NCI-H1092 (cell line): ENCODE measurements at regions not wholly inside any gene's neighbourhood (a gene's known extent, or its start where the extent isn't known, plus 50 kb on each side); places are given as distances from the start of the nearest gene placed in this dataset.
"Not testable (repeated sequence)": the region's sequence is repeated elsewhere in the genome, so short reads cannot be mapped to it uniquely, and the experiment has no call there.

Source experiments
- DNase-seq: peaks from one replicate; lab custom pipeline; 2025; lab: John Stamatoyannopoulos, UW

DNA sequence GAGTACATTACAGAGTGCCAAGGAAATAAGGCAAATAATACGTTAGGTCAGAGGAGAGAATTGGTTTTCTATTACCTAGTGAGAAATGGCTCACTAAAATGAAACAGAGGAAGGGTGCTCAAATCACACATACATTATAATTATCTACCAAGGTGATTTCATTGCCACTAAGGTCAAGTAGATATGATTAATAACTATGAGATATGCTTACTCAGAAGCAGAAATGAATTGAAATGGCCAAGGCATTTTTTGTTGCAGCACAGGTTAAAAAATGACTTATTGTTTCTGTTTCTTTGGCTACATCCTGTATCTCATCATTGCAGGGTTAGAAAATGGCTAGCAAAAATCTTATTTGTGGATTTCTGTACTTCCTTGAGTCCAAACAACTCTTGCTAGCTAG, 154.5 kb upstream of the GORAB start:
- no peak for DNase-seq

DNA sequence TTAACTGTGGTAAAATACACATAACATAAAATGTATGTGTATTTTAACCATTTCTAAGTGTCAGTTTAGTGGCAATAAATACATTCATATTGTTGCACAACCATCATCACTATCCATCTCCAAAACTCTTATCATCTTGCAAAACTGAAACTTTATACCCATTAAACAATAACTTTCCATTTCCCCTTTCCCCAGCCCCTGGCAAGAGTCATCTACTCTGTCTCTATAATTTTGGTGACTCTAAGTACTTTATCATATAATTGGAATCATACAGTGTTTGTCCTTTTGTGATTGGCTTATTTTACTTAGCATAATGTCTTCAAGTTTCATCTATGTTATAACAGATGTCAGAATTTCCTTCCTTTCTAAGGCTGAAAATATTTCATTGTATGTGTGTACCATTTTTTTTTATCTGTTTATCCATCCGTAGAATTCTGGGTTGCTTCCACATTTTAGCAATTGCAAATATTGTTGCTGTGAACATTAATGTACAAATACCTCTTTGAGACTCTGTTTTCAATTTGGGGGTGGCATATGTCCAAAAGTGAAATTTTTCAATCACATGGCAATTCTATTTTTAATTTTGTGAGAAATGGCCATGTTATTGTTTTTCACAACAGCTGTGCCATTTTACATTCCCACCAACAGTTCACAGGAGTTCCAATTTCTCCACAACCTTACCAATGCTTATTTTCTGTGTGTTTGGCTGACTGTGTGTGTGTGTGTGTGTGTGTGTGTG, 153.9 kb upstream of the GORAB start:
- no peak for DNase-seq

DNA sequence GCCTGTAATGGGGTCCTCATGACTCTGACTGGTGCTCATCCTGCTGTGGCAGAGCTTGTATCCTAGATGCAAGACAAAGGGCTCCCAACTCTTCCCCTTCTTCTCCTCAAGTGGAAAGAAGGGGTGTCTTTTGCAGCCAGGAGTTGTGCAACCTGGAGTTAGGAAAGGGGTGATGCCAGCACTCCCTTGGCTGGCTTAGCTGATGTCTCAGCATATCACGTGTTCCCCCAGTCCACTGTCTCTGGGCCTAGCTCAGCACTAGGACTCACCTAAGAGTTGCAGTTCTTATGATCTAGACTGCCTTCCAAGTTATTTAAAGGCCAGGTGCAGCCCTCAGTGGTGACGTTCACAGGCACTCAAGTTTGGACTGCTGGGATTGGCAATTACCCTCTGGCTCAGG, 146.2 kb upstream of the GORAB start:
- DNase-seq: no peak

DNA sequence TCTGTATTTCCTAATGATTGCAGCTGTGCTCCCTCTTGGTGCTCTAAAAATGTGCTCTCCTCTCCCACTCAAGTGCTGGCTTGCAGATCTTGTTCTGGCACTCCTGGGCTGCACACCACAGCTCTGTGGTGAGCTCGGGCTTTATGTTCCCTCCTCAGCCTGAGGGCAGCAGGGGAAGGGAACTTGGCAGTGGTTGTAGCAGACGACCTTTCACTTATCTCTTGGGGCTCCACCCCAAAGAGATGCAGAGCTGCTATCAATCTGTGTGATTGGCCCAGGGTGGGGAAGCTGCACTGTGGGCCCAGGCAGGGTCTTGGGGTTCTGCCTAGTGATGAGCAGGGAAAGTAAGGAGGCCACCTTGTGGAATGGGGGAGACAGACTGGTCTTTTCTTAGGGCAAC, 143.5 kb upstream of the GORAB start:
- no peak for DNase-seq

DNA sequence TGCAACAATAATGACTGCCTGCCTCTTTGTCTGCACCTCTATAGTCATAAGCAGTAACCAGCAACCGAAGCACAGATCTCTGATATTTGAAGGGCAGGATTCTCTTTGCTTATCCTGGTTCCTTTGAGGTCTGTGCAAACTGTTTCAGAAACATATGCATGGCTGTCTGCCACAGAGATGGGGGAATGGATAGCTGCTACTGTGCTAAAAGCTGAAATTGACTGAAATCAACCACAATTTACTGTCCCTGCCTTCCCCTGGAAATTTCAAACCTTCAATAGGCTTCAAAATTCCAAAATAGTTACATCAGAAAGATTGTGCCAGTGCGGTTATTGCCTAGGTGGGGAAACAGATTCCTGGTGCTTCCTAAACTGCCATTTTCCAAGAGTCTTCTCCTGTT, 136.8 kb upstream of the GORAB start:
- no peak for DNase-seq

DNA sequence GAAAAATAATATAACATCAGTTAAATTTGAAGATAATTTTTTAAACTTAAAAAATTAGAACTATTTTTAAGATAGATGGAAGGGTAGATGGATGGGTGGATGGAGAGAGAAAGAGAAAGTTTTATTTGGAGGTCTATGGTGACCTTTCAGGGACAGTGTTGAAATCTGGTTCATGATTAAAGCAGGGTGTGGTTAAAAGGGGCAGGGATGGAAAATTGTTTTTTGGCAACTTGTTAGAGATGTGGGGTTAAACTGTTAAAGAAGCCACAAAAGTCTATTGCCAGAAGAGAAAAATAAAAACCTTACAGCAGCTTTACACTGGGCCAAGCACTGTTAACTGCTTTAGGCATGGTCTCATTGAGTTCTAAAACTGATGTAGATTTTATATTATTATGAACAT, 134.9 kb upstream of the GORAB start:
- DNase-seq: no peak

DNA sequence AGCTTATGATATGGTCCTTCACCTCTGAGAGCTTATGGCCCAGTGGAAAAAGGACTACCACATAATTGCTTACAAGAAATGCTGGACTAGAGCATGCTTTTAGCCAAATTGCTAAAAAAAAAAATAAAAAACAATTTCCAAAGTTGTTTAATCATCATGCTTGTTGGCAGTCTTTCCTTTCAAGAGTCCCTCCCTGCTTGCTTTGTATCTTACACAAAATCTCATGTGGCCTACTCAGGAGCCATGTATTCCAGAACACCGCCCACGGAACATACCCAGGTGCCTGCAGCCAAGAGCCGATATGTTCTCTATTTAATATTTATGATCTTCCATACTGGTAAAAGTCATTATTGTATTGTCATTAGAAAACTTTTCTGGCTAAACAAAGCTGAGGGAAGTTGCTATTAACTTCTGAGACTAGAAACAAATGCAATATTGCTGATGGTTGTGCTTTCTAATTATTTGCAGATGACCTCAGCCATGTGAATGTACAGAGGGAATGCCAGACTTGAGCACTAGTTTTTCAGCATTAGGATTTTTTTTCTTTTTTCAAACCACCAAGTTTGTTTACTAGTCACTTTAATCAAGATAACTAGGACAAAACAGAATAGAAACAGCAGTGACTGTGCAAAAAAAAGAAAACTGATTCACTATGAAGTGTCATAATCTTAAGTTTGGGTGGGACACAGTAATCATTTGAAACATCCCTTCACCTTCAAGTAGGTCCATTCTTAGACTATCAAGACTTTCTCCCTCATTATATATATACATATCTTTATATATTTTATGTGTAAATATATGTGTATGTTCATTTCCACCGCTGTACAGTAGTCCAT, 129.3 kb upstream of the GORAB start:
- no peak for DNase-seq

DNA sequence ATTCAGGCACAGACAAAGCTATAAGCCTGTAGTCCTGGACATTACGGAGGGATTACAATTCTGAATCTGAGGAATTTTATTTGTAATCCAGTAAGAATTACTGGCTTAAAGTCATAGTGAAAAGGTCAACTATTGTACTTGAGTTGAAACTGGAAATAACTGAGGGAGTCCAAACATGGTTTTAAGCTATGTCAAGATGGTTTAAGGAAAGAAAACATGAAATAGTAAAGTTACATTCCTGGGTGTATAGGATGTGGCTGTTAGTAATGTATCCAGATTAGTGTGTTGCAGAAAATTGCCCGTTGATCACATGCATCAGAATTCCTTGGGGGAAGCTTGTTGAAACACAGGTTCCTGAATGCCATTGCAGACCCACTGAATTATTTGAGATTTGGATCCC, 124.8 kb upstream of the GORAB start:
- no peak for DNase-seq

DNA sequence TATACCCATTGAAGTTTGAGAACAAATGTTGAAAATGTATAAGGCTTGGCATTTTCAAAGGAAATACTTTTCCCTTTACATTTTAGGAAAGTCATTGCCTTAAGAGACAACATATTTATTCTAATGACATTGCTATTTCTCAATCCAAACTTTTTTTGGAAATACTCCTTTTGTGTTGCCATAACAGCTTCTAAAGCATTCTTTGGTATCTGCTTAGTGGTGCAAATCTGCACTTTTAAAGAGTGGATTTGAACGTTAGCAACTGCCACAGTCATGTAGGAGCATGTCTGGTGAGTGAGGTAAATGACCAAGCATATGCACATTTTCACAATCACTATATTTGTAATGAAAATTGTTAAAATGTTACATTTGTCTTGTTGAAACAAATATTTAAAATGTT, 124.4 kb upstream of the GORAB start:
- no peak for DNase-seq

DNA sequence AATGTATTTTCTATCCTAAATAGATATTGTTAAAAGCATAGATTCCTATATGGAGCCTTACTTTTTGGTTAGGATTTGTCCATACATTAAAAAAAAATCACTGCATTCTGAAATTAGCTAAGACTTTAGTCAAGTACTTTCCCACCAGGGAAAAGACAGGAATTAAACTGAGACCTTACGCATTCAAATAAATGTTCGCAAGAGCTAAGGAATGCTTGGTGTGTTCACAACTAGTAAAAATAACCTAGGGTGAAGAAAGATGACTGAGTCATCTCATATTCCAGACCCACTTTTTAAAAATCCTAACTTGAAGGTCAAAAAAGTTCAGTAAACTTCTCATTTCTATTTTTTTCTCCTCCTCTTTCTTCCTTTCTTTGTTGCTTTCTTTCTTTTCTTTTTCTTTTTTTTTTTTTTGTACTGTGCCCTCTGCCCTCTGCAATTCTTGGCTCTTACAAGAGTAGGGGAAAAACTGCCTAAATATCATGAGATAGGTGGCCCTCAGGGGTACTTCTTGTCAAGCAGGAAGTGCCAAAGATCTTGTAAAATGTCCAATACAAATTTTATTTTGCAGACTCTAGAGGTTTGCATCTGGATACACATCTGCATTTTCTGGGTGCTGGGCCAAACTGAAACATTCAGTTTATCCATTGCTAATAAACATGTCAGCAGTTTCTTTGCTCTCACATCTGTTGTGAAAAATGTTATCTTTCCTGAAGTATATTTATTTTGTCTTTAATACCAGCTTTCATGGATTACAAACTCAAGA, 121.4 kb upstream of the GORAB start:
- DNase-seq: no peak

DNA sequence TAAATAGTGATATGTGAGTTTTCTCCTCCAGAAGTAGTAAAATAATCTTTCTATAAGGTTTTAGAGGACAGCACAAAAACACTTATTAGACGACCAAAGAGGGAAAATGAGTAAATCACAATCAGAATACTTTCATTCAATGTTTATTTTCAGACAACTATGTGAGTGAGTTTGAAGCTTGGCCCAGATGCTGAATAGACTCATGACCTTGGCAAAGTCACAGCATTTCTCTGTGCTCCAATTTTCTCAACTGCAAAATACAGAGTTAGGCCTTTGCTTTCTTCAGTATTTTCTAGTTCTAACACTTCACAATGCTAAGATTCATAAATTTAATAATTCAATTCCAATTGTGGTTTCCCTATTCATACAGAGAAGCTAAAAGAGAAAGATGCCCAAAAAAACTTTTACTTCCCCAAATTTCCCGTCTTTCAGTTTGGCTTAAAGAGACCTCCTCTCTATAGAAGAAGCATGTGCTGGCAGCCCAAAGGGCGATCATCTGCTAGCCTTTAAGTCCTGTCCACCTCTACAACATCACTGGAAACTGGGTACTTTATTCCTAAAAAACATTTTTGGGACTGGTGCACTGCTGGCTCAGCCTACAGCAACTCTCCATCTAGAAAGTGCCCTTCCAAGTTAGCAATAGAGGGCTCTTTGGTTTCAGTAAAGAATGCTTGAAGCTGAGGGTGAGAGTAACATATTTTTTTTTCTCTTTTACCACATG, 116.8 kb upstream of the GORAB start:
- DNase-seq: no peak

DNA sequence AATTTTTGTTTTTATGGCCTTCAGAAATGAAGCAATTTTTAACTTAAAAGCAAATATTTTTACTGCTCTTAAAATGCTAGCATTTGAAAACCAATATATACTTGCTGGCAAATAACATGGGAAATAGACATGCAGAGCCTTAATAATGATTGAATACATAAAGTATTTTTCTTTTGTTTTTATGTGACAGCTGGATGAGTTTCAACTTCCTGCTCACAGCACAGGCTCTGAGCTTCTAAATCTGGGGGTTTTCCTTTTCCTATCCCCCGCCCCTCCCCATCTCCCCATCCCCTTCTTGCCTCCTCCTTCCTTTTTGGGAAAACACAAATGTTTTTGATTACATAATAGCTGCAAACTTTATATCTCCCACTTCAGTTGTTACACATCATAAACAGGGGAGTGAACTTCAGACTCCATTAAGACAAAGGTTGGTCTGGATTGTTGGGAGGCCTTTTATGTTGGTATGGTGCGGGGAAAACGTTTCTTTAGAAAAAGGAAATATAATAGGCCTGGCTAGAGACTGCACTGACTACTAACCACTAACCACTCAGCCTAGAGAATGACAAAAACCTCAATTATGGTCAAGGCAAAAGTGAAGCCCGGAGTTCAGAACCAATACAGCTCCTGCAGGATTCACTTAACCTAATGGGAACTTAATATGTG, 116.1 kb upstream of the GORAB start:
- no peak for DNase-seq

DNA sequence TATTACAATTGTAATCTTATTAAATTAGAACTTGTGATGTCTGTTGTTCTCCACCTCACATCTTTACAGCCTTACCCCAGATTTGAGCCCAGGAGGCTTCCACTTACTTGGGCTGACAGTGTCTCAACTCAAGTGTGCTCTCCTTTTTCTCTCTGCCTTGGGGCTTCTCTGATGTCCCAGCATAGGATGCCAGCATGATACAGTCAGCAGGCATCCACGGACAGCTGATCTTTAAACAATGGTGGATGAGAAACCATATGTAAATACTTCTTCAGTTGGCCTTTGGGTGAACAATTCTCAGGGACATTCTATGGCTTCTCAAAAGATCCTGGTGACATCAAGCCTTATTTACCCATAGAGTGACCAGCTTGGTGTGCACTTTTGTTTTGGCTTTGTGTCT, 107.6 kb upstream of the GORAB start:
- no peak for DNase-seq

DNA sequence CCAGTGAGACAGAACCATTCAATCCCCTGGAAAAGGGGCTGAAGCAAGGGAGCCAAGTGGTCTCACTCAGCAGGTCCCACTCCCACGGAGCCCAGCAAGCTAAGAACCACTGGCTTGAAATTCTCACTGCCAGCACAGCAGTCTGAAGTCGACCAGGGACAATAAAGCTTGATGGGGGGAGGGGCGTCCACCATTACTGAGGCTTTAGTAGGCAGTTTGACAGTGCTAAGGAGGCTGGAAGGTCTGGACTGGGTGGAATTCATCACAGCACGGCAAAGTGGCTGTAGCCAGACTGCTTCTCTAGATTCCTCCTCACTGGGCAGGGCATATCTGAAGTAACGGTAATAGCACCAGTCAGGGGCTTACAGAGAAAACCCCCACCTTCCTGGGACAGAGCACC, 105.4 kb upstream of the GORAB start:
- DNase-seq: no peak

DNA sequence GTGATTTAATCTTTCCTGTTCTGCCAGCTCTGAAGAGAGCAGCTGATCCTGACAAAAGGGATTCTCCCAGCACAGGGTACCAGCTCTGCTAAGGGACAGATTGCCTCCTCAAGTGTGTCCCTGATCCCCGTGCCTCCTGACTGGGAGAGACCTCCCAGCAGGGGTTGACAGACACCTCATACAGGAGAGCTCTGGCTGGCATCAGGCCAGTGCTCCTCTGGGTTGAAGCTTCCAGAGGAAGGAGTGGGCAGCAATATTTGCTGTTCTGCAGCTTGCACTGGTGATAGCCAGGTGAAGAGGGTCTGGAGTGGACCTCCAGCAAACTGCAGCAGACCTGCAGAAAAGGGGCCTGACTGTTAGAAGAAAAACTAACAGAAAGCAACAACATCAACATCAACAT, 105.0 kb upstream of the GORAB start:
- not testable (repeated sequence) for DNase-seq

DNA sequence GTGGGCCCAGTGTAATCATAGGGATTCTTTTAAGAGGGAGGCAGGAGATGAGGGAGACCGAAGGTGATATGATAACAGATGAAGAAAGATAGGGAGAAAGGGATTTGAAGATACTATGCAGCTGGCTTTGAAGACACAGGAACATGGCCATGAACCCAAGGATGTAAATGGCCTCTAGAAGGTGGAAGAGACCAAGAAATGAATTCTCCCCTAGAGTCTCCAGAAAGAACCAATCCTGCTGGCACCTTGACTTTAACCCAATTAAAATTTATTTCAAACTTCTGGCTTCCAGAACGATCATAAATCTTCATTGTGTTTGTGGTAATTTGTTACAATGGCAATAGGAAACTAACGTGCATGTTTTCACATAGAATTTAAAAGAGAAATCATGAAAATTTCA, 95.0 kb upstream of the GORAB start:
- DNase-seq: no peak

DNA sequence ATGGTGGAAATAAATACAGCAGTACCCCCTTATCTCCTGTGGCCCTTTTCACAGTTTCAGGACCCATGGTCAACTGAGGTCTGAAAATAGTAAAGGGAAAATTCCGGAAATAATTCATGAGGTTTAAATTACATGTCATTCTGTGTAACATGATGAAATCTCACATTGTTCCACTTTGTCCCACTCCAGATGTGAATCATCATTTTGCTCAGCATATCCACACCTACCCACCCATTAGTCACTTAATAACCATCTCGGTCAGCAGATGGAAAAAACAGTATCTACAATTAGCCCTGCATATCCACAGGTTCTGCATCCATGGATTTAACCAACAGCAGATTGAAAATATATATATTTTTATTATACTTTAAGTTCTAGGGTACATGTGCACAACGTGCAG, 86.9 kb upstream of the GORAB start:
- no peak for DNase-seq

DNA sequence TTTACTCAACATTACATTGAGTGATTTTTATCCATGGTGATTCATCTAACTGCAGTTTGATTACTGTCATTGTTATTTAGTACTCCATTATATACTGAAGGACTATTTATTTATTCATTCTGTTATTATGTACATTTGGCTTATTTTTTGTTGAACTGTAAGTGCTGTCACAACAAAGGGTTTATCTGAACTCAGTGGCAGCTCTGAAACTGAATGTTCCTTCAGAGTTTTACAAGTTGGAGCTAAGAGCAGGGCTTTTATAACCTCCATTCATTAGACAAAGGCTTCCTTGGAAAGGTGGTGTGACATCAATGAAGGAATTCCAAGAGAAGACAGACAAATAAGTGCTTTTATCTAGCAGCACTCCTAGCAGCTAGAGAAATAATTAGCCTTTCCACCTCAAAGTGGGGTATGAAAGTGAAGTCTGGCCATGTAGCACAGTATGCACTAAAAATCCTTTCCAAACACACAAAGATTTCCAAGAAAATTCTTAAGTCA, 83.3 kb upstream of the GORAB start:
- DNase-seq: no peak

DNA sequence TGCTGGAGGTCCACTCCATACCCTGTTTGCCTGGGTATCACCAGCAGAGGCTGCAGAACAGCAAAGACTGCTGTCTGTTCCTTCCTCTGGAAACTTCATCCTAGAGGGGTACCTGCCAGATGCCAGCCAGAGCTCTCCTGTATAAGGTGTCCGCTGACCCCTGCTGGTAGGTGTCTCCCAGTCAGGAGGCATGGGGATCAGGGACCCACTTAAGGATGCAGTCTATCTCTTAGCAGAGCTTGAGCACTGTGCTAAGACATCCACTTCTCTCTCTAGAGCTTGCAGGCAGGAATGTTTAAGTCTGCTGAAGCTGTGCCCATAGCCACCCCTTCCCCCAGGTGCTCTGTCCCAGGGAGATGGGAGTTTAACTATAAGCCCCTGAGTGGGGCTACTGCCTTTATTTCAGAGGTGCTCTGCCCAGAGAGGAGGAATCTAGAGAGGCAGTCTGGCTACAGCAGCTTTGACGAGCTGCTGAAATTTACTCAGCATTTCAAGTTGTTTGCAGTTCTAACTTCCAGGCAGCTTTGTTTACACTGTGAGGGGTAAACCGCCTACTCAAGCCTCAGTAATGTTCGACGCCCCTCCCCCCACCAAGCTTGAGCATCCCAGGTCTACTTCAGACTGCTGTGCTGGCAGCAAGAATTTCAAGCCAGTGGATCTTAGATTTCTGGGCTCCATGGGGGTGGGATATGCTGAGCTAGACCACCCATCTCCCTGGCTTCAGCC, 74.5 kb upstream of the GORAB start:
- not testable (repeated sequence) for DNase-seq

DNA sequence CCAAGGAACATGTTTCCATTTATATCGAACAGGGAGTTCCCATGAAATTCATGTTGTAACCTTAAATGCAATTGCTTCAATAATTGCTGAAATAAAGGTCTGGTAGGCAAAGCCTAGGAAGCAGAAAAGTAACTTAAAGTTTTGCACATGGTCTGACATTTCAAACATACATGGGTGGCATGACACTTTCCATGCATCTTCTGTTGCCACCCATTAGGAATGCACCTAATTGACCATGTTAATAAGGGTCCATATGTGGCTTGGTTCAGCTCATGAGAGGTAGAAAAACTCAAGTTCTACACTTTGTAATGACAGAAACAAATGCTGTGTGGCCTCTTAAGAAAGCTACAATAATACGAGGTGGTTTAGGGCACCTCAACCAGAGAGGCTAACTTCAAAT, 72.0 kb upstream of the GORAB start:
- no peak for DNase-seq
